ENCODE measurements at regions not wholly inside any gene's neighbourhood (a gene's known extent, or its start where the extent isn't known, plus 50 kb on each side); places are given as distances from the start of the nearest gene placed in this dataset.
A peak's percentile ranks its signal among the peaks of the same experiment; 100 is the strongest.

DNA sequence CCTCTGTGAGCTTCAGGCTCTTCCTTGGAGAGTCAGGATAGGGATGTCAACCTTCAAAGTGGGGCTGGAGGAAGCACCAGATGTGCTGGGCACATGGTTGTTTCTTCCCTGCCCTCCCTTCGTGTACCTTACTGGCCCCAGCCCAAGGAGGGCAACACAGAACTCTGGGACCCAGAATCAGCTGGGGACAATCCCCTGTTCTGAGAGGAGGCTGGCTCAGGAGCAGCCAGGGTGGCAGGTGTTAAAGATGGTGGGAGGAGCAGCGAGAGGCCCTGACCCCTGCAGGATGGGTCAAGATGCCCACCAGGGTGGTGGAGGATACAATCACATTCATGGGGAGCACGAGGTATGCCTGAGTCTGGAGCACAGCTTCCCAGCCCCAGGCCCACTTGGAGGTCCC is 300.4 kb downstream of the ABCC12 start:
- H3K27me3 ChIP-seq (ENCODE audit: control insufficient read depth in 1 of 2, insufficient read depth in 2 of 2, low read length in 2 of 2) = peaks cover 0 to 11% of the 10 kb centered on the region in 2 experiments; a peak in 1 of 5 replicates
- H3K4me2 ChIP-seq (ENCODE audit: low read depth, low read length) = no peak overlapping the region
- H3K9me3 ChIP-seq (ENCODE audit: low read length) = no peaks in the 10 kb centered on the region
- no peaks in the 10 kb centered on the region for H3K4me1 ChIP-seq (ENCODE audit: insufficient read depth, low read length)
- 0% methylated on average over 3 of the region's 3 CpGs for WGBS (ENCODE audit: low lambda C conversion rate)
- no peaks in the 10 kb centered on the region for H4K20me1 ChIP-seq (ENCODE audit: insufficient read depth, low read length)
- intact Hi-C loops (cut with micrococcal nuclease; ENCODE audit: unreplicated experiment) = no loop called here
- H3K4me3 ChIP-seq (replicated peaks in 1 of 3; ENCODE audit: insufficient read depth in 1 of 3, low read depth in 2 of 3, low read length in 3 of 3) = no peak overlapping the region
- no TSS peak for BruUV-seq (replicated peaks)
- no peak overlapping the region for H3K9ac ChIP-seq (ENCODE audit: insufficient read depth, low read depth, low read length)
- ChIA-PET CTCF (ENCODE audit: low intra/inter-chr PET ratio, low total read pairs) (no interaction called here), POLR2A (no interaction called here)
- in situ Hi-C loops (cut with HindIII; ENCODE audit: extremely low pct_ligation_motif_present, low pct_unique_long_range_greater_than_20kb) = no loop called here
- H3K36me3 ChIP-seq (replicated peaks in 1 of 2; ENCODE audit: control insufficient read depth in 1 of 2, insufficient read depth in 2 of 2, low read length in 2 of 2) = no peaks in the 10 kb centered on the region
- ATAC-seq (no peak), FAIRE-seq (no peak), DNase-seq (ENCODE audit: low spot score) (no peak)
- H3K79me2 ChIP-seq (ENCODE audit: insufficient read depth, low read length) = no peaks in the 10 kb centered on the region
- no peak overlapping the region for H3K27ac ChIP-seq (ENCODE audit: extremely low read length, insufficient read depth, low read length)
- H2AFZ ChIP-seq (ENCODE audit: low read length) = no peak overlapping the region
- TF ChIP-seq KLF16 (CRISPR knock-in tag; IDR thresholded peaks at IDR 0.05) (no peak), AGO1 (IDR thresholded peaks at IDR 0.05; ENCODE audit: low read depth, low read length, poor library complexity, severe bottlenecking) (no peak), ZBTB38 (CRISPR knock-in tag; IDR thresholded peaks at IDR 0.05) (no peak), NFE2L2 (IDR thresholded peaks at IDR 0.05; ENCODE audit: low read length) (no peak), MXI1 (IDR thresholded peaks at IDR 0.05; ENCODE audit: borderline replicate concordance, low read depth, low read length) (no peak)

DNA sequence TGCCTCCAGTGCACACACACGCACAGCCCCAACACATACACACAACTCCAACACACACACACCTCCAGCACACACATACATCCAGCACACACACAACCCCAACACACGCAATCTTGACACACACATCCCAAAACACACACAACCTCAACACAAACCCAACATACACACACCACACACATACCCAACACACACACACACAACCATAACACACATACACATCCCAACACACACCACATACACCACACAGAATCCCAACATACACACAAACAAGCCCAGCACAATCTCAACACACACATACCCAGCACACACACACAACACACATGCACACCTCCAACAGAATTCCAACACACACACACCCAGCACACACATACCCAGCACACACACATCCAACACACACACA is 301.1 kb downstream of the ABCC12 start:
- Histone ChIP-seq H3K79me2 (ENCODE audit: insufficient read depth, low read length) (no peaks in the 10 kb centered on the region), H3K4me1 (ENCODE audit: insufficient read depth, low read length) (no peaks in the 10 kb centered on the region), H2AFZ (ENCODE audit: low read length) (no peak overlapping the region), H3K36me3 (replicated peaks in 1 of 2; ENCODE audit: control insufficient read depth in 1 of 2, insufficient read depth in 2 of 2, low read length in 2 of 2) (no peaks in the 10 kb centered on the region), H3K27me3 (ENCODE audit: control insufficient read depth in 1 of 2, insufficient read depth in 2 of 2, low read length in 2 of 2) (peaks cover 0 to 11% of the 10 kb centered on the region in 2 experiments; a peak in 1 of 5 replicates), H3K4me2 (ENCODE audit: low read depth, low read length) (no peak overlapping the region), H3K4me3 (replicated peaks in 1 of 3; ENCODE audit: insufficient read depth in 1 of 3, low read depth in 2 of 3, low read length in 3 of 3) (no peak overlapping the region), H3K9me3 (ENCODE audit: low read length) (no peaks in the 10 kb centered on the region), H4K20me1 (ENCODE audit: insufficient read depth, low read length) (no peaks in the 10 kb centered on the region), H3K27ac (ENCODE audit: extremely low read length, insufficient read depth, low read length) (no peak overlapping the region), H3K9ac (ENCODE audit: insufficient read depth, low read depth, low read length) (no peak overlapping the region)
- in situ Hi-C loops (cut with HindIII; ENCODE audit: extremely low pct_ligation_motif_present, low pct_unique_long_range_greater_than_20kb) (no loop called here), intact Hi-C loops (cut with micrococcal nuclease; ENCODE audit: unreplicated experiment) (no loop called here)
- DNase-seq (ENCODE audit: low spot score) (no peak), ATAC-seq (no peak), FAIRE-seq (peak; percentile 72)
- BruUV-seq (replicated peaks) = no TSS peak
- WGBS (ENCODE audit: low lambda C conversion rate) = 96% methylated on average over 2 of the region's 2 CpGs
- CTCF ChIA-PET (ENCODE audit: low intra/inter-chr PET ratio, low total read pairs) = no interaction called here
- POLR2A ChIA-PET = no interaction called here
- TF ChIP-seq ZNF33A (CRISPR knock-in tag; IDR thresholded peaks at IDR 0.05; ENCODE audit: borderline replicate concordance) = no peak
- TF ChIP-seq DNMT3B (CRISPR knock-in tag; conservative IDR thresholded peaks at IDR 0.05) = no peak
- TF ChIP-seq CBX5 (CRISPR knock-in tag; IDR thresholded peaks at IDR 0.05; ENCODE audit: borderline replicate concordance) = no peak
- no peak for TF ChIP-seq ZNF607 (CRISPR knock-in tag; IDR thresholded peaks at IDR 0.05; ENCODE audit: borderline replicate concordance)
- no peak for TF ChIP-seq LRRFIP1 (CRISPR knock-in tag; conservative IDR thresholded peaks at IDR 0.05)
- TF ChIP-seq ARHGAP35 (CRISPR knock-in tag; IDR thresholded peaks at IDR 0.05; ENCODE audit: borderline replicate concordance) = no peak
- TF ChIP-seq ZNF282 (IDR thresholded peaks at IDR 0.05; ENCODE audit: partially characterized antibody) = peak; percentile 75
- TF ChIP-seq NFRKB (IDR thresholded peaks at IDR 0.05) = peak; percentile 45; the same call in 1 of the 2 replicates
- TF ChIP-seq ELF1 (CRISPR knock-in tag; IDR thresholded peaks at IDR 0.05) = no peak
- TF ChIP-seq ATF7 (IDR thresholded peaks at IDR 0.05) = peak; percentile 10
- TF ChIP-seq ATF7 (CRISPR knock-in tag; IDR thresholded peaks at IDR 0.05) = no peak
- no peak for TF ChIP-seq SIX4 (CRISPR knock-in tag; IDR thresholded peaks at IDR 0.05)
- TF ChIP-seq, protein P1, sequence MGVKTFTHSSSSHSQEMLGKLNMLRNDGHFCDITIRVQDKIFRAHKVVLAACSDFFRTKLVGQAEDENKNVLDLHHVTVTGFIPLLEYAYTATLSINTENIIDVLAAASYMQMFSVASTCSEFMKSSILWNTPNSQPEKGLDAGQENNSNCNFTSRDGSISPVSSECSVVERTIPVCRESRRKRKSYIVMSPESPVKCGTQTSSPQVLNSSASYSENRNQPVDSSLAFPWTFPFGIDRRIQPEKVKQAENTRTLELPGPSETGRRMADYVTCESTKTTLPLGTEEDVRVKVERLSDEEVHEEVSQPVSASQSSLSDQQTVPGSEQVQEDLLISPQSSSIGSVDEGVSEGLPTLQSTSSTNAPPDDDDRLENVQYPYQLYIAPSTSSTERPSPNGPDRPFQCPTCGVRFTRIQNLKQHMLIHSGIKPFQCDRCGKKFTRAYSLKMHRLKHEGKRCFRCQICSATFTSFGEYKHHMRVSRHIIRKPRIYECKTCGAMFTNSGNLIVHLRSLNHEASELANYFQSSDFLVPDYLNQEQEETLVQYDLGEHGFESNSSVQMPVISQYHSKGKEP (CRISPR knock-in tag; IDR thresholded peaks at IDR 0.05) = no peak
- no peak for TF ChIP-seq ZMAT3 (CRISPR knock-in tag; conservative IDR thresholded peaks at IDR 0.05)
